ENCODE measurements at regions not wholly inside any gene's neighbourhood (a gene's known extent, or its start where the extent isn't known, plus 50 kb on each side); places are given as distances from the start of the nearest gene placed in this dataset.
"Not testable (repeated sequence)": the region's sequence is repeated elsewhere in the genome, so short reads cannot be mapped to it uniquely, and the experiment has no call there.

DNA sequence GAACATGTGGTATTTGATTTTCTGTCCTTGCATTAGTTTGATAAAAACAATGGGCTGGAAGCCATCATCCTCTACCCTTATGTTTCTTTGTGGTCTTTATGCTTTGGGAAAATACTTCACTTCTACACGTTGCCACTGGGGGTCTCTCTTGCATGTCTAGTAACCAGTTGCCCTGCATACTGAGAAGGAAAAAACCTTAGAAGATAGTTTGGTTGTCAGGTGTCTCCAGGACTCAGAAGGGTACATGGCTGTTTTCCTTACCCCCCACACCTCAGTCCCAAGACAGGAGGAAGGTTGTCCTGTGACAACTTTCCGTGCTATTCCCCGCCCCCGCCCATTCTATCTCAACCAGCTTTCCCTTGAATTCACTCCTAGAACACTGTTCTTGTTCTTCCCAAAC lies 62.1 kb upstream of the LANCL3 start:
- CTCF ChIA-PET: interaction anchor here (0.6 to 0.8 kb wide), 2 partner anchors 421 to 451 kb away, joined by 3 to 4 read pairs; no protein-coding TSS in a partner anchor
- no peak for DNase-seq
- intact Hi-C loops (cut with micrococcal nuclease): loop anchor here (5.0 kb wide), 1 partner anchor 318 kb away; no protein-coding TSS in a partner anchor

DNA sequence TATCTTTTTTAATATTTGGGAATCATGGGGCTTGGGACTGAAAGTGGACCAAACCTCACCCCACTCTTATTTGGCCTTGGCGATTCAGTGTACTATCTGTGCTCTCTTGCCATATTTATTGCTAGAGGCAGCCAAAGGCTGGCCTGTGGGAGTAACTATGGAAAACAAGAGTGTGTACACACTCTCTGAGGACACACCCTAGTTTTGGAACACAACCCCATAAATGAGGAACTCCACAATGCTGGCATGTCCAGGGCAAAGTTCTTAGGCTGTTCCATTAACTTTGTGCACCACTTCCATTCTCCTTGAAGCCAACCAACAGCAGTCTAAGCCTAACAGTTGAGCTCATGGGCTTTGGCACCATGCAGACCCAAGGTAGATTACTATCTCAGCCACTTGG lies 54.9 kb upstream of the LANCL3 start:
- H3K36me3 Mint-ChIP-seq (ENCODE audit: low read depth); intact Hi-C loops (cut with micrococcal nuclease); DNase-seq; H3K27ac Mint-ChIP-seq; CTCF ChIA-PET; H3K4me3 Mint-ChIP-seq; H3K4me1 Mint-ChIP-seq (ENCODE audit: low read depth); H3K9me3 Mint-ChIP-seq; H3K27me3 Mint-ChIP-seq (ENCODE audit: low read depth): not testable (repeated sequence)

More for the DNA sequence above, 62.1 kb upstream of the LANCL3 start:
- Mint-ChIP-seq H3K36me3 (ENCODE audit: low read depth) (no peaks in the 10 kb centered on the region), H3K9me3 (peaks cover 1% of the 10 kb centered on the region), H3K27ac (no peak overlapping the region), H3K27me3 (ENCODE audit: low read depth) (no peaks in the 10 kb centered on the region), H3K4me1 (ENCODE audit: low read depth) (no peaks in the 10 kb centered on the region), H3K4me3 (no peak overlapping the region)

DNA sequence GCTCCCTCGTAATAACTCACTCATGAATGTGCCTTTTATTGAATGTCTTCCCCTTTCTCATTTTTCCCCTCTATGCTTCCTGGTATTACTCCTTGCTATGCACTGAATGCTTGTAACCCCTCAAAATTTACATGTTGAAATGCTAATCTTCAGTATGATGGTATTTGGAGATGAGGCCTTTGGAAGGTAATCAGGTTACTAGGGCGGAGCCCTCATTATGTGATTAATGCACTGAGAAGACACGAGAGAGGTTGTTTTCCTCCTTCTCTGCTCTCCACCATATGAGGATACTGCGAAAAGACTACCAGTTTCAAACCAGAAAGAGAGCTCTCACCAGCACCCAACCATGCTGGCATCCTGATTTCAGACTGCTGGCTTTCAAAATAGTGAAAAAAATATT lies 52.2 kb upstream of the LANCL3 start:
- H3K36me3 Mint-ChIP-seq (ENCODE audit: low read depth); H3K27ac Mint-ChIP-seq; DNase-seq; H3K4me1 Mint-ChIP-seq (ENCODE audit: low read depth); H3K9me3 Mint-ChIP-seq; H3K4me3 Mint-ChIP-seq; CTCF ChIA-PET; intact Hi-C loops (cut with micrococcal nuclease); H3K27me3 Mint-ChIP-seq (ENCODE audit: low read depth): not testable (repeated sequence)

DNA sequence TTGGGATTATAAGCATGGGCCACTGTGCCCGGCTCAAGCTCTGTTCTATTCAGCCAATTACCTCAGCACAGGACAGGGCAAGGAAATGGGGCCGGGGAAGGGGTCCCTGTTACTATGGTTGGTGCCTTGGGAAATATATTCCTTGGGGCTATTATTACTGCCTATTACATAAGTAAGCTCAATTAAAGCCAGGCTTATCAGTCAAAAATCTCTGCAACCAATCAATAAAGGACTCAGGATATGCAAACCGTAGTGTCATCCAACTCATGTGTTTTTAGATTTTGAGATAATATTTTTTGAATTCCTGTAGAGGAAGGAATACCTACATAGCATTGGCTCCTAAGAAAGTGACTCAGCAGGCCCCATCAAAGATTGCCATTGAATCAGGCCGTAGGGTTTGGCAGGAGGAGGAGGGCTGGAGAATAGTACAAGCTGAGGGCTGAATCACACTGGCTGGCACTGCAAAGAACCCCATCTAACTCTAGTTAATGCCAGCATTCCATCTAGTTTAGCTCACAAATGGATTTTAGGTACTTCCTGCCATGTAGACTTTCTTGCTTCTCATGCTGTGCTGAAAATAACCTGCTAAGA lies 50.5 kb upstream of the LANCL3 start:
- H3K4me1 Mint-ChIP-seq (ENCODE audit: low read depth); H3K27ac Mint-ChIP-seq; intact Hi-C loops (cut with micrococcal nuclease); H3K4me3 Mint-ChIP-seq; H3K9me3 Mint-ChIP-seq; H3K27me3 Mint-ChIP-seq (ENCODE audit: low read depth); DNase-seq; H3K36me3 Mint-ChIP-seq (ENCODE audit: low read depth): not testable (repeated sequence)
- CTCF ChIA-PET: interaction anchor here (0.6 kb wide), 1 partner anchor 1090 kb away, joined by 3 read pairs; no protein-coding TSS in a partner anchor
